HEK293T (cell line): ENCODE measurements at regions not wholly inside any gene's neighbourhood (a gene's known extent, or its start where the extent isn't known, plus 50 kb on each side); places are given as distances from the start of the nearest gene placed in this dataset.

Source experiments
- CTCF ChIA-PET: fragments of 350-600 bp; formaldehyde crosslinking; extraction: SDS; loops from one replicate; lab custom pipeline; 2021; ENCODE audit warnings: antibody characterized with exemption, inconsistent platforms; lab: Yijun Ruan, JAX
- POLR2A ChIA-PET: fragments of 350-600 bp; formaldehyde crosslinking; extraction: SDS; loops from one replicate; lab custom pipeline; 2020; ENCODE audit warnings: antibody characterized with exemption, inconsistent platforms; lab: Yijun Ruan, JAX
- DNase-seq: peaks from one replicate; pipeline ENCODE4 v3.0.0; 2012; ENCODE audit warnings: mixed read lengths; ENCODE audit errors: extremely low spot score
- ARNT ChIP-seq: fragments of 450-650 bp; IDR thresholded peaks from 2 replicates; pipeline ENCODE4 v1.6.1; 2017; ENCODE audit warnings: mild to moderate bottlenecking
- BHLHE40 ChIP-seq: fragments of 450-650 bp; IDR thresholded peaks from 2 replicates; pipeline ENCODE4 v1.6.1; 2016; ENCODE audit warnings: mild to moderate bottlenecking, moderate library complexity, borderline replicate concordance
- CTBP1 ChIP-seq: fragments of 450-650 bp; IDR thresholded peaks from 2 replicates; pipeline ENCODE4 v1.6.1; 2016; ENCODE audit warnings: borderline replicate concordance
- ELF4 ChIP-seq: fragments of 450-650 bp; IDR thresholded peaks from 2 replicates; pipeline ENCODE4 v1.6.1; 2017; ENCODE audit warnings: antibody characterized with exemption
- FOXA1 ChIP-seq: fragments of 450-650 bp; IDR thresholded peaks from 2 replicates; pipeline ENCODE4 v1.6.1; 2016; ENCODE audit warnings: mild to moderate bottlenecking
- FOXK2 ChIP-seq: fragments of 450-650 bp; IDR thresholded peaks from 2 replicates; pipeline ENCODE4 v1.6.1; 2016; ENCODE audit warnings: mild to moderate bottlenecking
- FOXM1 ChIP-seq: fragments of 450-650 bp; IDR thresholded peaks from 2 replicates; pipeline ENCODE4 v1.6.1; 2017; ENCODE audit warnings: mild to moderate bottlenecking, borderline replicate concordance
- HDGF ChIP-seq: fragments of 450-650 bp; IDR thresholded peaks from 2 replicates; pipeline ENCODE4 v1.6.1; 2017; ENCODE audit warnings: antibody characterized with exemption, borderline replicate concordance
- L3MBTL2 ChIP-seq: fragments of 450-650 bp; conservative IDR thresholded peaks from 2 replicates; pipeline ENCODE4 v1.6.1; 2016; ENCODE audit warnings: mild to moderate bottlenecking
- LEF1 ChIP-seq: fragments of 450-650 bp; IDR thresholded peaks from 2 replicates; pipeline ENCODE4 v1.6.1; 2017; ENCODE audit warnings: mild to moderate bottlenecking, borderline replicate concordance
- NFRKB ChIP-seq: fragments of 450-650 bp; IDR thresholded peaks from 2 replicates; pipeline ENCODE4 v1.6.1; 2016; ENCODE audit warnings: mild to moderate bottlenecking, moderate library complexity
- PKNOX1 ChIP-seq: fragments of 450-650 bp; IDR thresholded peaks from 2 replicates; pipeline ENCODE4 v1.6.1; 2016
- SP1 ChIP-seq: fragments of 450-650 bp; IDR thresholded peaks from 2 replicates; pipeline ENCODE4 v1.6.1; 2017
- SUZ12 ChIP-seq: fragments of 450-650 bp; IDR thresholded peaks from 2 replicates; pipeline ENCODE4 v1.6.1; 2016; ENCODE audit warnings: mild to moderate bottlenecking
- TARDBP ChIP-seq: fragments of 450-650 bp; IDR thresholded peaks from 2 replicates; pipeline ENCODE4 v1.6.1; 2016
- ZNF384 ChIP-seq: fragments of 450-650 bp; IDR thresholded peaks from 2 replicates; pipeline ENCODE4 v1.6.1; 2016

GRCh38 chr4:120520761-120521160 lies 401.8 kb downstream of the PRDM5 start:
- no peak for TF ChIP-seq L3MBTL2
- TF ChIP-seq HDGF = no peak
- TF ChIP-seq SP1 = no peak
- POLR2A ChIA-PET = no interaction called here
- DNase-seq = no peak
- CTCF ChIA-PET = no interaction called here

- ChIA-PET CTCF (no interaction called here), POLR2A (no interaction called here)
- TF ChIP-seq BHLHE40 (no peak), ELF4 (no peak), L3MBTL2 (no peak), PKNOX1 (no peak), CTBP1 (no peak), NFRKB (no peak), SP1 (no peak), FOXK2 (no peak), FOXM1 (no peak), FOXA1 (no peak), SUZ12 (no peak), ARNT (no peak), ZNF384 (no peak), LEF1 (no peak), TARDBP (no peak), HDGF (no peak)
- no peak for DNase-seq
Measured at GRCh38 chr4:120517966-120518365, 404.6 kb downstream of the PRDM5 start.

GRCh38 chr4:120509719-120510118 lies 412.8 kb downstream of the PRDM5 start:
- TF ChIP-seq ARNT (no peak), CTBP1 (no peak), FOXK2 (no peak), PKNOX1 (no peak), BHLHE40 (no peak)
- ChIA-PET POLR2A (no interaction called here), CTCF (no interaction called here)
- DNase-seq = no peak

GRCh38 chr4:120509222-120509621 lies 413.3 kb downstream of the PRDM5 start:
- DNase-seq = no peak
- CTCF ChIA-PET = no interaction called here
- TF ChIP-seq FOXA1 (no peak), SUZ12 (no peak), FOXM1 (no peak), FOXK2 (no peak), HDGF (no peak), ARNT (no peak), BHLHE40 (no peak), CTBP1 (no peak), PKNOX1 (no peak), L3MBTL2 (no peak), TARDBP (no peak), SP1 (no peak), ZNF384 (no peak), LEF1 (no peak), NFRKB (no peak)
- POLR2A ChIA-PET = no interaction called here

- ChIA-PET POLR2A (interaction anchor here (0.6 kb wide), 1 partner anchor 190 kb away, joined by 3 read pairs; no protein-coding TSS in a partner anchor), CTCF (no interaction called here)
- no peak for TF ChIP-seq L3MBTL2
- no peak for TF ChIP-seq TARDBP
- no peak for TF ChIP-seq BHLHE40
- no peak for TF ChIP-seq HDGF
- TF ChIP-seq FOXK2 = no peak
- TF ChIP-seq ZNF384 = no peak
- TF ChIP-seq SP1 = no peak
- TF ChIP-seq FOXA1 = no peak
- DNase-seq = no peak
Measured at GRCh38 chr4:120508036-120508435, 414.5 kb downstream of the PRDM5 start.

- no peak for DNase-seq
- ChIA-PET POLR2A (no interaction called here), CTCF (no interaction called here)
- TF ChIP-seq LEF1 (no peak), FOXA1 (no peak)
Measured at GRCh38 chr4:120506536-120506935, 416.0 kb downstream of the PRDM5 start.

GRCh38 chr4:120498678-120499077 lies 423.8 kb downstream of the PRDM5 start:
- ChIA-PET CTCF (no interaction called here), POLR2A (no interaction called here)
- no peak for DNase-seq
- TF ChIP-seq PKNOX1 (no peak), FOXA1 (no peak), L3MBTL2 (no peak), CTBP1 (no peak), TARDBP (no peak), NFRKB (no peak), FOXM1 (no peak), ZNF384 (no peak), ARNT (no peak), ELF4 (no peak), SP1 (no peak), LEF1 (no peak)
